ENCODE measurements at regions not wholly inside any gene's neighbourhood (a gene's known extent, or its start where the extent isn't known, plus 50 kb on each side); places are given as distances from the start of the nearest gene placed in this dataset.
"Not testable (repeated sequence)": the region's sequence is repeated elsewhere in the genome, so short reads cannot be mapped to it uniquely, and the experiment has no call there.

GRCh38 chr2:236405357-236405756 lies 141.2 kb upstream of the ASB18 start:
- intact Hi-C loops (cut with micrococcal nuclease), result no loop called here

DNA sequence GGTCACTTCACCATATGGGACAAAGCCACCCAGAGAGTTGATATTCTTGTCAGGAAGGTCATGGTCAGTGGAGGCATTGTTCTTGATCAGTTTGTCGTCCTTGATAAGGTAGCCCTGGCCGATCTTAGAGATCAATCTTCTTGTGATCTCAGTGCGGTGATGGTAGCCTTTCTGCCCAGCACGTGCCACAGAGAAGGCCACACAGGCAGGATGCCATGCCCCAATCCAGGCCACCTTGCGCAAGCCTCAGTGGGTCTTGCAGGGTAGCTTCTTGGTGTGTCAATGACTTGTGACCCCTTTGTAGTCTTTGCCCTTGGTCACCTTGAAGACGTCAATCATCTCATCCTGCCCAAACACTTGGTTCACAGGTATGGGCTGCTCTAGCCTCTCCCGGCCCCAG lies 143.9 kb upstream of the ASB18 start:
- intact Hi-C loops (cut with micrococcal nuclease), result no loop called here

GRCh38 chr2:236408786-236409185 lies 144.6 kb upstream of the ASB18 start:
- intact Hi-C loops (cut with micrococcal nuclease), result no loop called here

- intact Hi-C loops (cut with micrococcal nuclease), result no loop called here
Measured at GRCh38 chr2:236415684-236416444, 151.7 kb upstream of the ASB18 start.

GRCh38 chr2:236417150-236417549 lies 152.5 kb upstream of the ACKR3 start:
- intact Hi-C loops (cut with micrococcal nuclease), result no loop called here

DNA sequence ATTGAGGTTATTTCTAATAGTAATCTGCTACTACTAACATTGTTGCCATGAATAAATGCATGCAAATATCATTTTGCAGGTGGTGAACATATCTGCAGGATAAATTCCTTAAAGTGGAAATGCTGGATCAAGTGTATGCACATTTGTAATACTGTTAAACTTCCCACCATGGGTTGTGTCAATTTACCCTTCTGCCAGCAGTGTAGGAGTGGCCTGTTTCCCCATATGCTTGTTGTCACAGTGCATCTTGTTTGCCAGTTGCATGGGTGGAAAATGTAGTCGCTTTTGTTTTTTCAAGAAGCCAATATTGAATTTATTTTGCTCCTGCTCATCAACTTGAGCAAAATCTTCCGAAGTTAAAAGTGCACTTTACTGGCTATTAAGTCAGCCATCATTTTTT lies 139.0 kb upstream of the ACKR3 start:
- intact Hi-C loops (cut with micrococcal nuclease), result no loop called here

- intact Hi-C loops (cut with micrococcal nuclease), result no loop called here
Measured at GRCh38 chr2:236434593-236434992, 135.0 kb upstream of the ACKR3 start.

GRCh38 chr2:236440110-236440881 lies 129.3 kb upstream of the ACKR3 start:
- intact Hi-C loops (cut with micrococcal nuclease), result no loop called here

GRCh38 chr2:236444187-236444586 lies 125.4 kb upstream of the ACKR3 start:
- intact Hi-C loops (cut with micrococcal nuclease), result no loop called here

DNA sequence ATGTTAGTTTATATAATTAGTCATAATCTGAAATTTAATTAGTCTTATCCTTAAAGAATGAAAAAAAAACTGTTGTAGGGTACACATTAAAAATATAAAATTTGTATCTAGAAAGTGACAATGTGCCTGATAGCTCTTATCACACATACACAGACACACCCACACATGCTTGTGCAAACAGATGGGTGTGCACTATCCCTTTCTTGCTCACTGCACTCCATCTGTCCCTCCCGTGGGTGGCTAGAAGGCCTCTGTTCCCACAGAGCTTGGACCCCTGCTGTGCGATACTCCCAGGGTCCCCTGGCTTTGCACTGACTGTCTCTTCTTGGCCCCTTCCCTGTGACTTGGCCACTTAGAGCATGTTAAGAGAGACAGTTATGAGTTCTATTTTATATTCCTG lies 123.9 kb upstream of the ACKR3 start:
- intact Hi-C loops (cut with micrococcal nuclease), result no loop called here

DNA sequence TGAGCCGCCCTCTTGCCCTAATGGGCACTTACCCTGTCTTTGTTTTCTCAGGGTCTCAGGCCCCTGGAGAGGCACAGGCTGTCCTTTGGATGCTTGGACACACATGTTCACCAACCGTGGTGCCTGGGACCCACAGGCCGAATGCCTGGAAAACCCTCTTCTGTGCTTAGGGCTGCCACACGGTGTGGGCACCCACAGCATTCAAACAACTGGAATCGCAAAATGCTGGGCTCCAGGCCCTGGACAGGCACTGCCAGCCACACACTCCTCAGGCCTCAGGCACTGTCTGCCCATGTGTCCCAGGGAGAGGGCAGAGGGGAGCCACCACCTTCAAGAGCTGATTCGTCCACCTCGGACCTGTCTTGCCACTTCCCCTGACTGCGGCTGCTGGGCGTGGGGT lies 123.1 kb upstream of the ACKR3 start:
- intact Hi-C loops (cut with micrococcal nuclease), result no loop called here

DNA sequence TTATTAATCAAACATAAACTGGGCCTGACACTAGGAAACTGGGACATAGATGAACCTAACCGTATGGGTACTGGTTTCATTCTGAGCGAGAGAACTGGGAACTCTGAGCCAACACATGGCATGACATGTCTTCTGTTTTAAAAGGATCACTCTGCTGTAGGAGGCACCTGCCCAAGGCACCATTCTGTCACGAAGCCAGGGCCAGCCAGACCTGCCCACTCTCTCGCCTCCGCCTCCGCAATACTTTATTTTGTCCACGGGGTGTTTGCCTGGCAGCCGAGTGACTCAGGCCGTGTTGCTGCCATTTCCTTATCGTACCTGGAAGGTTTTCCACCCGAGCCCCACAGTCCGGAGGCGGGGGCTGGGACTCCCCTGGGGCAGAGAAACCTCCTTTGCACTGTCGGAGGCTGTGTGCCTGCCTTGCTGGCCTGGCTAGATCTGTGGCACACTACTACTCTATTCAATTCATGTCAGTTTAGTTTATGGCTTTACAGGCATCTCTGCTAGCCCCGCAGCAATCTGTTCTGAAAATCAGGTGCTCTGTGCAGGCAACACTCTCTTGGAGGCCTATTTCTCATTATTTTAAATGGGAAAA lies 120.4 kb upstream of the ACKR3 start:
- intact Hi-C loops (cut with micrococcal nuclease), result no loop called here

DNA sequence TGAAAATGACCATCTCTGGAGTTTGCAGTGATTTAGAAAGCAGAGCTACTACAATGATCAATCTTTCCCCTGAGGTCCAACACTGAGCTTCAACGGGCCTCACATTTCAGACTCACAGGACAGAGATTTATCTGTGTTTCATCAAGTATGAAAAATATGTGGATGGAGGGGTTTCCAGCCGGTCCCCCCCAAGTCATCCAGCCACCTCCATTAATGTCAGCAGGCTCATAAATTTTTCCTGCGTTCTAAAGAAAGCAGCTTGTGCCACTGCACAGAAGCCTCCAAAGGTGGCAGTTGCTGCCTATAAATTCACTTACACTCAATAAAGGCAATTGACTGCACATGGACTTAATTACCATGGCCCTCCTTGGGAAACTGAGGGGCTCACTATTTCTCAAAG lies 117.4 kb upstream of the ACKR3 start:
- intact Hi-C loops (cut with micrococcal nuclease), result no loop called here

DNA sequence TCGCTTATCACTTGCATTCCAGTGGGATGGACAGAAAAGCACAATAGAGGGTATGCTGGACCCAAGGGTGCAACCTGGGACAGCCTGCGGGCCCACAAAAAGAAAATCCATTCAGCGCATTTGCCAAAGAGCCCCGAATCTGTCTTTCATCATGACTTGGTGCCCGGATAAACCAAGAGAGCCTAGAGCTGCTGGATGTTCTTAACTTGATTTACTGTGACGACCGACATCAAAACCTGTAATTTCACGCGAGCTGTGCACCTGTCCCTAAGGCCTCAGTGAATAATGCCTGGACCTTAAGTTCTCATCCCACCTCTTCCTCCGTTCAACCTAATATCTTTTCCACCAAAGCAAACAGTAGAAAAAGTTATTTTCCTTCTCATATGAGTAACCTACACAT lies 115.5 kb upstream of the ACKR3 start:
- intact Hi-C loops (cut with micrococcal nuclease), result no loop called here

- intact Hi-C loops (cut with micrococcal nuclease), result no loop called here
Measured at GRCh38 chr2:236459393-236459792, 110.2 kb upstream of the ACKR3 start.

- intact Hi-C loops (cut with micrococcal nuclease), result no loop called here
Measured at GRCh38 chr2:236464140-236464539, 105.5 kb upstream of the ACKR3 start.

GRCh38 chr2:236472720-236473495 lies 96.7 kb upstream of the ACKR3 start:
- intact Hi-C loops (cut with micrococcal nuclease), result no loop called here

- intact Hi-C loops (cut with micrococcal nuclease), result no loop called here
Measured at GRCh38 chr2:236473691-236474090, 95.9 kb upstream of the ACKR3 start.

DNA sequence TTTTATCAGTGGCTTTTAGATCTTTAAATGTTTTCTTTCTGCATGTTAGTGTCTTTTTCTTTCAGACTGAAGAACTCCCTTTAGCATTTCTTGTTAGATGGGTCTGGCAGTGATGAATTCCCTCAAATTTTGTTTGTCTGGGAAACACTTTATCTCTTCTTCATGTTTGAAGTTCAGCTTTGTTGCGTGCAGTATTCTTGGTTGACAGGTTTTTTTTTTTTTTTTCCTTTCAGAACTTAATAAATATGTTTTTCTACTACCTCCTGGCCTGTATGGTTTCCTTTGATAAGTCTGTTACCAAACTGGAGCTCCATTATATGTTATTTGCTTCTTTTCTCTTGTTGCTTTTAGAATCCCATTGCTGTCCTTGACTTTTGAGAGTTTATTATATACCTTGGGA lies 89.8 kb upstream of the ACKR3 start:
- intact Hi-C loops (cut with micrococcal nuclease), result no loop called here

DNA sequence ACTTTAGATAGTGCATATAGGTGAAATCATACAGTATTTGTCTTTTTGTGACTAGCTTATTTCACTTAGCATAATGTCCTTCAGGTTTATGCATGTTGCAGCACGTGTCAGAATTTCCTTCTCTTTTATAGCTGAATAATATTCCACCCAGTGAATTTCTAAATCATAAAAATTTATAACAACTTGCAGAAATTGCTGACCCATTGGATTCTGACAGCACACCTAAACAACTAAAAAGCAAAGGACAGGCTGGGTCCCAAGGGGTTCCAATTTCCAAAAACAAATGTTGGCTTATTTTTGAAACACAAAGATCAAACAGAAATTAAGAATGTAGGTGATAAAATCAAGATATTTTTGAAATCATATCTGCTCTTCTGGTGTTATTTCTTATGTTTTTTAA lies 86.5 kb upstream of the ACKR3 start:
- intact Hi-C loops (cut with micrococcal nuclease), result no loop called here

DNA sequence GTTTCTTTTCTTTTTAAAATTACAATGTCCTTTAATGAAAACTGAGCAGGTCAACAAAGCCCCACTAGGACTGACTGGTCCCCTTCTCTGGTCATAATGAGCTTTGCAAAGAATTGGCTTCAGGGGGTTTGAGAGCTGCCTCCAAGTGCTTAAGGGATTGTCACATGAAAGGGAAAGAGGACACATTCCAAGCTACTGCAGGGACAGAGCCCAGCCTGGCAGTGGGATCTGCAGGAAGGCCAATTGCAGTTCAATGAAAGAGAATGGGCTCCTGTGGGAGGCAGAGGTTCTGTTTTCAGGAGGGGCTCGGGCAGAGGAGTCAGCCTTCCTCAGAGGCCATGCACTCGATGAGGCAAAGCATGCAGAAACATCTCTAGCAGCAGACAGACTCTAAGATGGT lies 84.1 kb upstream of the ACKR3 start:
- intact Hi-C loops (cut with micrococcal nuclease), result no loop called here

GRCh38 chr2:236489083-236489482 lies 80.5 kb upstream of the ACKR3 start:
- intact Hi-C loops (cut with micrococcal nuclease), result not testable (repeated sequence)
